GM12891 (cell line): ENCODE measurements at regions not wholly inside any gene's neighbourhood (a gene's known extent, or its start where the extent isn't known, plus 50 kb on each side); places are given as distances from the start of the nearest gene placed in this dataset.

Source experiments
- SPI1 ChIP-seq: IDR thresholded peaks from 2 replicates; pipeline ENCODE4 v1.6.1; 2011; ENCODE audit warnings: low read depth, low read length, control low read depth
- TAF1 ChIP-seq: IDR thresholded peaks from 2 replicates; pipeline ENCODE4 v1.6.1; 2011; ENCODE audit warnings: low read depth, low read length, control low read depth

- TF ChIP-seq SPI1: no peak
- no peak for TF ChIP-seq TAF1
These were observed 86.8 kb upstream of the ZFP42 start for GRCh38 chr4:187908731-187909130.
